HG03064 (cell line): ENCODE measurements at regions not wholly inside any gene's neighbourhood (a gene's known extent, or its start where the extent isn't known, plus 50 kb on each side); places are given as distances from the start of the nearest gene placed in this dataset.

Experiments
- ATAC-seq: cut with Tn5 transposase; IDR thresholded peaks from one replicate; pipeline ENCODE4 v1.9.1; 2021; ENCODE audit warnings: low read depth; ENCODE audit not compliant: unreplicated experiment

DNA sequence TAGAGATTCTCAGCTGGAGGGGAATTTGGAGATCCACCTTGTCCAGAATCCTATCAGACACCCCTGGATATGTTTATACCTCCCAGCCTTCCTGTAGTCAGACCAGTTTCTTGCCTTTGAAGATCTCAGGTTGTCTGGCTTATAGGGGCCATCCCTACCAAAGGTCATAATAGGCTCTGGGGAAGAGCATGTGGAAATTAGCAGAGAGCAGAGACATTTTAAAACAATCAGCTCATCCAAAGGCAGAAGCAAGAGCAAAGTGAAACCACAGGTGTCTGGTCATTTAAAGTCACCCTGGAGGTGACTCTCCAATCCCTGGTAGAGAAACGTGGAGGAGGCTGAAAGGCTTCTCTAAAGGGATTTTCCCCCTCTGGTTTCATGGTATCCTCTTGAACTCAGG, 299.3 kb upstream of the EEF2KMT start:
- ATAC-seq = no peak

DNA sequence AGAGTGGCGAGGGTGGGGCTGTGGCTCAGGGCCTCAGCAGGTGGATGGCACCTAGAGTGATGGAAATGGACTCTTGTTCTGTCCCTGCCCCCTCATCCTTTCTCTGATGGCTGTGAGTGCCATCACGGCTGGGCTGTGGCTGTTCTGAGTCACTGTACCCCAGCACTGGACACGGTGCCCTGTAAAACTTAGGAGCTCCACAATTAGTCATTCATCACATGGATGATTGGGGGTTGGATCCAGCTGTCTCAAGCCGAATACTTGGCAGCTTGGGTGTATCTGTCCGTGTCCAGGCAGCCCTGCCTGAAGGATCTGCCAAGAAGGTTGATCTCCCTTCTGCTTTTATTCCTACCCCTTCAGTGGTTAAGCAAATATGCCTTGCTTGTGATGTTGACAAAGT, 295.5 kb upstream of the EEF2KMT start:
- ATAC-seq = no peak

DNA sequence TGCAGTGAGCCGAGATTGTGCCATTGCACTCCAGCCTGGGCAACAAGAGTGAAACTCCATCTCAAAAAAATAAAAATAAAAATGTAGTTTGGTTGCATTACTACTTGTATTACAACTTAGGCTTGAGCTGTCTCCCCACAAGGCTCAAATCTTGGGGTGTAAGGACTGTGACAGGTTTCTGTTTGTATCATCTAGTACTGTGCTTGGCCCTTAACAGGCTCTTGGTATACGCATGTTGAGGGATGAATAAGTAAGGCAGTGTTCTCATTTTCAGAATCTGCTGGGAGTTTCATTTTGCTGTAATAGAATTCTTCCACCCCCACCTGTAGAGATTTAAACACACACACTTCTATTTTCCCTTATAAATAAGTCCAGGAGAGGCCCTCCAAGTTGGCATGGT, 289.4 kb upstream of the EEF2KMT start:
- ATAC-seq = no peak

DNA sequence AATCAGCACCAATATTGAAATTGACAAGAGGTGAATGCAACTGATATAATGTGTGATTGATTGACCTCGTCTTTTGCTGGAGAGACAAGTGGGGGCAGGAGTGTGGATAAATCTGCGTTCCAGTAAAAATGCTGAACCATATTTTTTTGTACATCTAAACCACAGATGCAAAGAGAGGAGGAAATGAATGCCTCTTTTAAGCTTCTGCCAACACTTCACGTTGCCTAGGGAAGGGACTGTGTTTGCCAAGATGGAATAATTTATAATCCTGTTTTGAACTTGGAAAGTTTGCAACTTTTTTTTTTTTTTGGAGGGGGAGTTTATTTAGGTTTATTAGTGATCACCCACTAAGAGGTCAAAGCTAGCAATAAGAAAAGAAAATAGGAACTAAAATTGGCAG, 288.2 kb upstream of the EEF2KMT start:
- ATAC-seq = no peak

DNA sequence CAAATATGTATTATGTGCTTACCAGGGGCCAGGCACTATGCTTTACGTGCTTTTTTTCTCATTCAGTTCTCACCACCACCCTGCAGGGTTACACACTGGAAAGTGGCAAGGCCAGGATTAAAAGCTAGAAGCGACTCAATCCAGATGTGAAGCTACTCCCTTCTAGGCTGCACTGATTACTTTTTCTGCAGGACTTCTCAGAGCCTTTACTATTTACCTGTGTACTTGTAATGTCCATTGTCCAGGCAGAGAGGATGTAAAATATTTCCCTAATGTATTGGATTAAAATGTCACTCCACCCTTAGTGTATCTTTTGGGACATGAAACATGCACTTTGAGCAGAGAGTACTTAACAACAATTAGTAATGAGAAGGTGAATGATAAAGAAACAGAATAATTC, 287.5 kb upstream of the EEF2KMT start:
- ATAC-seq = no peak

- no peak for ATAC-seq
These were observed 286.1 kb upstream of the EEF2KMT start for GRCh38 chr16:5383737-5384136.

GRCh38 chr16:5382484-5382883, 284.9 kb upstream of the EEF2KMT start:
- no peak for ATAC-seq

- no peak for ATAC-seq
These were observed 283.9 kb upstream of the EEF2KMT start for GRCh38 chr16:5381481-5381880.

- no peak for ATAC-seq
These were observed 282.4 kb upstream of the EEF2KMT start for GRCh38 chr16:5379954-5380353.

GRCh38 chr16:5378531-5378930, 280.9 kb upstream of the EEF2KMT start:
- no peak for ATAC-seq

DNA sequence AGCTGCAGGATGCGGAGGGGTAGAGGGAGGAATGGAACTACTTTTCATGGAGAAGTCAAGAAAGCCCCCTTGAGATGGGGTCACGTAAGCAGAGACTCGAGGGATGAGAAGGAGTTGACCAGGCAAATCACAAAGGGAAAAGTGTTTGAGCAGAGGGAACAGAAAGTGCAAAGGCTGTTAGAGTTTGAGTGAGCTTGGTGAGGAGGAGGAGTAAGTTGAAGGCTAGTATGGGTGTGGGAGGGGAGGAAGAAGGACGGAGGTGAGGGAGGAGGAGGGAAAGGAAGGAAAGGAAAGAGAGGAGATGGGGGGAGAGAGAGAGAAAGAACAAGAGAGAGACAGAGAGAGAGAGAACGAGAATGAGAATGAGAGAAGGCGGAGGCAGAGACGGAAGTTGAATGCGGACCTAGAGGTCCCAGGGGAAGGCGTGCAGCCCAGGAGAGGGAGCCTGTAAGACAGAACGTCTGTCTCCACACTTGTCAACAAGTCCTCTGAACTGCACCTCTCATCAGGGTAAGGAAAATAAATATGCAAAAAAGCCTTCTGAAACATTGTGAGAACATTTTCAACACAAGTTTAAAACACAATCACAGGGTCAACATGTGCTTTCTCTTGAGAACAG, 279.8 kb upstream of the EEF2KMT start:
- ATAC-seq = no peak

DNA sequence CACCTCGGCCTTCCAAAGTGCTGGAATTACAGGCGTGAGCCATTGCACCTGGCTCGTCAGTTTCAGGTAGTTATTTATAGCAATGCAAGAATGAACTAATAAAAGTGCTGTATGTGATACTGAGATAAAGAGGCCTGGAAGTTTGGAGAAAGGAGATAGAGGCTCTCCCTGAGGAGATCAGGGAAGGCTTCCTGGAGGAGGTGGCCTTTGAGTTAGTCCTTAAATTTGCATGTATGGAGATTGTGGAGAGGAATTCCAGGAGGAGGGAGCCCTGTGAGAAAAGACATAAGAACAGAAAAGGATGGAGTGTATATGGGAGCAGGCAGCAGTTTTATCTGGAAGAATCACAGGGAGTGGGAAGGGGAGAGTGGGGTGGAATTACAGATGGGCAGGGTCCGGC, 276.6 kb upstream of the EEF2KMT start:
- ATAC-seq = no peak

GRCh38 chr16:5367951-5368350, 270.4 kb upstream of the EEF2KMT start:
- no peak for ATAC-seq

DNA sequence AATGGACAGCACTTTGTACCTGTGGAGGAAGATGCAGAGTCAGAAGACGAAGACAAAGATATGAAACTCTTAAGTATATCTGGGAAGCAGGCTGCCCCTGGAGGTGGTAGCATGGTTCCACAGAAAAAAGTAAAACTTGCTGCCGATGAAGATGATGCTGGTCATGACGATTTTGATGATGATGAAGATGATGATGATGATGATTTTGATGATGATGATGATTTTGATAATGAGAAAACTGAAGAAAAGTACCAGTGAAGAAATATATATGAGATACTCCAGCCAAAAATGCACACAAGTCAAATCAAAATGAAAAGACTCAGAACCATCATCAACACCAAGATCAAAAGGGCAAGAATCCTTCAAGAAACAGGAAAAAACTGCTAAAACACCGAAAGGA, 268.5 kb upstream of the EEF2KMT start:
- ATAC-seq = no peak

- no peak for ATAC-seq
These were observed 266.6 kb upstream of the EEF2KMT start for GRCh38 chr16:5364186-5364585.

GRCh38 chr16:5361322-5361721, 263.7 kb upstream of the EEF2KMT start:
- no peak for ATAC-seq

- ATAC-seq = no peak
These were observed 257.1 kb upstream of the EEF2KMT start for GRCh38 chr16:5354645-5355044.

GRCh38 chr16:5349670-5350517, 252.3 kb upstream of the EEF2KMT start:
- no peak for ATAC-seq

- ATAC-seq = no peak
These were observed 251.5 kb upstream of the EEF2KMT start for GRCh38 chr16:5349101-5349500.

- ATAC-seq = no peak
These were observed 250.0 kb upstream of the EEF2KMT start for GRCh38 chr16:5347561-5347960.

DNA sequence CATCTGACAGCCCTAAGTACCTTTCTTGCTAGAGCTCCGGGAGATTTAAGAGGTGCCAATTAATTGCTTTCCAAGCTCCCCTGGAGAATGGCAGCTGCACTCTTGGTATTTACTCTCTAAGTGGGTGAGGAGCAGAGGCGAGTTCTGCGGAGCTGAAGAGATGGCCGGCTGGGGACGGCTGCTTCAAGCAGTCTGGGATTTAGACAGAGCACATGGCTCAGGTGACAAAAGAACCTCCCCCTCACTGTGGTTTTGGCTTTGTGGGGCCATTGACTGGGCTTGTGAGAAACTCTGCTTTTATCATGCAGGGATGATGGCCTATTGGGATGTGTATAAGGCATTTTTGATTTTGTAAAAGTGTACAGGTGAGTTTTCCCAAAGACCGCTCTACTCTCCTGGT, 239.3 kb upstream of the EEF2KMT start:
- ATAC-seq = no peak

- no peak for ATAC-seq
These were observed 236.4 kb upstream of the EEF2KMT start for GRCh38 chr16:5333991-5334390.
